Smooth muscle cell (in vitro differentiated cells): ENCODE measurements at regions not wholly inside any gene's neighbourhood (a gene's known extent, or its start where the extent isn't known, plus 50 kb on each side); places are given as distances from the start of the nearest gene placed in this dataset.

Experiments
- DNase-seq: peaks from one replicate; lab custom pipeline; 2025; ENCODE audit not compliant: unreplicated experiment; lab: John Stamatoyannopoulos, UW
- H2AFZ ChIP-seq: fragments of 200-600 bp; sonication (generic); 2 replicates; pipeline ENCODE4 v1.6.0; 2016; ENCODE audit warnings: antibody characterized with exemption, low read depth, mild to moderate bottlenecking
- H3F3A ChIP-seq: fragments of 200-600 bp; sonication (generic); 2 replicates; pipeline ENCODE4 v1.6.0; 2017; ENCODE audit warnings: antibody characterized with exemption, low read depth
- H3K27ac ChIP-seq: fragments of 200-600 bp; sonication (generic); 2 replicates; pipeline ENCODE4 v1.5.1; 2016; ENCODE audit warnings: low read depth, mild to moderate bottlenecking
- H3K27me3 ChIP-seq: fragments of 200-600 bp; sonication (generic); 2 replicates; pipeline ENCODE4 v1.6.1; 2016; ENCODE audit warnings: low read depth, mild to moderate bottlenecking
- H3K36me3 ChIP-seq: fragments of 200-600 bp; sonication (generic); 2 replicates; pipeline ENCODE4 v1.5.1; 2016; ENCODE audit warnings: low read depth
- H3K4me1 ChIP-seq: fragments of 200-600 bp; sonication (generic); 2 replicates; pipeline ENCODE4 v1.5.1; 2016; ENCODE audit warnings: low read depth
- H3K4me2 ChIP-seq: fragments of 200-600 bp; sonication (generic); 2 replicates; pipeline ENCODE4 v1.6.0; 2016; ENCODE audit warnings: mild to moderate bottlenecking
- H3K4me3 ChIP-seq: fragments of 200-600 bp; sonication (generic); 2 replicates; pipeline ENCODE4 v1.5.1; 2016; ENCODE audit warnings: mild to moderate bottlenecking
- H3K79me2 ChIP-seq: fragments of 200-600 bp; sonication (generic); 2 replicates; pipeline ENCODE4 v1.6.0; 2016; ENCODE audit warnings: low read depth, mild to moderate bottlenecking
- H3K9ac ChIP-seq: fragments of 200-600 bp; sonication (generic); 2 replicates; pipeline ENCODE4 v1.6.0; 2016; ENCODE audit warnings: low read depth
- H3K9me3 ChIP-seq: fragments of 200-600 bp; sonication (generic); replicated peaks from 2 replicates; pipeline ENCODE4 v1.5.1; 2016; ENCODE audit warnings: low read depth
- H4K20me1 ChIP-seq: fragments of 200-600 bp; sonication (generic); 2 replicates; pipeline ENCODE4 v1.6.0; 2016; ENCODE audit warnings: low read depth
- CTCF ChIP-seq: fragments of 200-600 bp; sonication (generic); IDR thresholded peaks from 2 replicates; pipeline ENCODE4 v1.5.1; 2017; ENCODE audit warnings: borderline replicate concordance, mild to moderate bottlenecking, antibody characterized with exemption; ENCODE audit not compliant: insufficient read depth, poor library complexity, severe bottlenecking
- WGBS: methylation state at CpG from one replicate; pipeline ENCODE4 v1.1.7; 2016; ENCODE audit warnings: low lambda C conversion rate; 5-methylcytosine and 5-hydroxymethylcytosine counted together

DNA sequence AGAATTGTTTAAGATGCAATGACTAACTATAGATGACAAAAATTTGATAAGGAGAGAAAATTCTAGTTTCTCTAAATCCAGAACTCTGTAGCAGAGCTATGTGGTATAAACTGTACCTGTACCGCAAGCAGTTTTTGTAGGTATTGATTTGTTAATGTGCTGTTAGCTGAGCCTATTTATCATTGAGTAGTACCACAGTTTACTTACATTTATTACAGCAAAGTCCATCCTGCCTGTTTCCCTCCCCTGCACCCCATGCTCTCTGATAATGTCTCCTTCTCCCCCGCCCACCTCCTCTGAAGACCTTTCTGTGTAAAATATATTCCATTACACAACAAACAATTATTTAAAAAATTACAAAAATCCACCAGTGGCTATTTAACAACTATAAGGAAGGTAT, 170.6 kb downstream of the RNF152 start:
- no peak for TF ChIP-seq CTCF
- H3F3A ChIP-seq, result no peaks in the 10 kb centered on the region
- H3K9ac ChIP-seq, result no peak overlapping the region
- no peaks in the 10 kb centered on the region for H3K9me3 ChIP-seq
- no peaks in the 10 kb centered on the region for H3K36me3 ChIP-seq
- H3K79me2 ChIP-seq, result no peaks in the 10 kb centered on the region
- H3K4me2 ChIP-seq, result no peak overlapping the region
- DNase-seq, result no peak
- H3K27me3 ChIP-seq, result no peaks in the 10 kb centered on the region
- WGBS, result 98% methylated on average over 2 of the region's 2 CpGs
- H3K27ac ChIP-seq, result no peak overlapping the region
- H4K20me1 ChIP-seq, result no peaks in the 10 kb centered on the region
- H2AFZ ChIP-seq, result no peak overlapping the region
- no peak overlapping the region for H3K4me3 ChIP-seq
- no peaks in the 10 kb centered on the region for H3K4me1 ChIP-seq

DNA sequence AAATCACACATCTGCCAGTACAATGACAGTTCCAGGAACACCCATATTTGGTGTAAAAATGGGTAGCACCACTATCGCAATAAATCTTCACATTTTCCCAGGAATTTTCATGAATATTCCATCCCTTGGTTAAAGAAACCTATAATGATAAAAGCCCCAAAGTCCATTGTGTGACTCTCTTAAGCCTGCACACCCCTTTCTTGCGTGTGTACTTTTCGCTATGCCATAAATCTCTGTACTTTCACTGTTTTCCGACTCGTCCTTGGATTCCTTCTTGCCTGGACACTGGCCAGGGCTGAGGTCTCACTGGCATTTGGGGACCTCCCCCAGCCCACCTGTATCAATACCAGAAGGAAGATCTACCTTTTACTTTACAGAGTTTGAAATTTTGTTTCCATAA, 172.3 kb downstream of the RNF152 start:
- no peaks in the 10 kb centered on the region for H3K36me3 ChIP-seq
- H3K4me3 ChIP-seq, result no peak overlapping the region
- no peak for TF ChIP-seq CTCF
- no peak overlapping the region for H2AFZ ChIP-seq
- WGBS, result 92% methylated on average over 5 of the region's 5 CpGs
- no peaks in the 10 kb centered on the region for H3K27me3 ChIP-seq
- no peak for DNase-seq
- H3K9me3 ChIP-seq, result no peaks in the 10 kb centered on the region
- no peaks in the 10 kb centered on the region for H4K20me1 ChIP-seq
- H3K27ac ChIP-seq, result no peak overlapping the region
- no peak overlapping the region for H3K4me2 ChIP-seq
- no peaks in the 10 kb centered on the region for H3F3A ChIP-seq
- H3K79me2 ChIP-seq, result no peaks in the 10 kb centered on the region
- no peaks in the 10 kb centered on the region for H3K4me1 ChIP-seq
- no peak overlapping the region for H3K9ac ChIP-seq

DNA sequence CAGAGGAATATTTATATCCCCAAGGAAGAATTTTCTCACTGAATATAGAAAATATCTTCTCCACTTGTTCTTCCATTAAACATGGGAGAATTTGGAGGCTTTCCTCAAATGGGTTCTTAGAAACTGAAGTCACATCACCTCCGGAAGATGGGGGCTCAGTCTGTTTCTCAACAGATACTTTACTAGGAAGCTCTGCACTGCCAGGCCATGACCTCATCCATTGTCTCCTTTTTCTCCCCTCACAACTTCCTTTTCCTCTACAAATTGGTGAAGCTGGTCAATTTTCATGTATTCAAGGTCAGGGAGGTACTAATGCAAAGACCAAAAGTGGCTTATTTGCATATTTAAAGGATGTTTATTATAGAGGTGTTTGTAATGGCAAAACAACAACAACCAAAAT, 173.1 kb downstream of the RNF152 start:
- WGBS, result 91% methylated on average over 1 of the region's 1 CpG
- Histone ChIP-seq H3F3A (no peaks in the 10 kb centered on the region), H3K9ac (no peak overlapping the region), H3K36me3 (no peaks in the 10 kb centered on the region), H4K20me1 (no peaks in the 10 kb centered on the region), H3K4me2 (no peak overlapping the region), H3K9me3 (no peaks in the 10 kb centered on the region), H3K79me2 (no peaks in the 10 kb centered on the region), H3K27ac (no peak overlapping the region), H3K27me3 (no peaks in the 10 kb centered on the region), H3K4me1 (no peaks in the 10 kb centered on the region), H2AFZ (no peak overlapping the region), H3K4me3 (no peak overlapping the region)
- TF ChIP-seq CTCF, result no peak
- no peak for DNase-seq

GRCh38 chr18:61718944-61719343, 173.9 kb downstream of the RNF152 start:
- Histone ChIP-seq H3K27ac (no peak overlapping the region), H3K79me2 (no peaks in the 10 kb centered on the region), H3F3A (no peaks in the 10 kb centered on the region), H4K20me1 (no peaks in the 10 kb centered on the region), H3K9me3 (no peaks in the 10 kb centered on the region), H3K4me1 (no peaks in the 10 kb centered on the region), H3K9ac (no peak overlapping the region), H3K4me2 (no peak overlapping the region), H3K4me3 (no peak overlapping the region), H3K27me3 (no peaks in the 10 kb centered on the region), H2AFZ (no peak overlapping the region), H3K36me3 (no peaks in the 10 kb centered on the region)
- no peak for DNase-seq
- WGBS, result 79% methylated on average over 3 of the region's 3 CpGs
- TF ChIP-seq CTCF, result no peak
